ENCODE measurements at regions not wholly inside any gene's neighbourhood (a gene's known extent, or its start where the extent isn't known, plus 50 kb on each side); places are given as distances from the start of the nearest gene placed in this dataset.

- Histone ChIP-seq H3K4ac (ENCODE audit: low read depth, low read length) (no peak overlapping the region), H2BK120ac (ENCODE audit: low read depth, low read length) (no peak overlapping the region), H3K4me1 (ENCODE audit: control insufficient read depth, insufficient read depth, low read length) (no peaks in the 10 kb centered on the region), H3K56ac (ENCODE audit: extremely low read depth, insufficient read depth, low read length) (no peak overlapping the region), H4K5ac (ENCODE audit: low read depth, low read length) (no peak overlapping the region), H3K14ac (replicated peaks; ENCODE audit: low read depth, low read length) (no peak overlapping the region), H3K36me3 (ENCODE audit: control insufficient read depth, insufficient read depth, low read length) (no peaks in the 10 kb centered on the region), H3K18ac (ENCODE audit: low read depth, low read length) (no peak overlapping the region), H4K91ac (ENCODE audit: insufficient read depth, low read depth, low read length) (no peak overlapping the region), H4K20me1 (ENCODE audit: insufficient read depth, low read length) (no peaks in the 10 kb centered on the region), H3K4me2 (ENCODE audit: low read depth, low read length) (no peak overlapping the region), H3K23ac (ENCODE audit: low read depth, low read length) (no peak overlapping the region), H2BK15ac (ENCODE audit: low read depth, low read length) (no peak overlapping the region), H3K27ac (ENCODE audit: insufficient read depth, low read length) (no peak overlapping the region), H2AK5ac (ENCODE audit: low read depth, low read length) (no peak overlapping the region), H2AK9ac (replicated peaks; ENCODE audit: low read depth, low read length, poor library complexity) (no peak overlapping the region), H3K9me3 (ENCODE audit: control insufficient read depth, insufficient read depth, low read length) (no peaks in the 10 kb centered on the region), H3K79me1 (ENCODE audit: low read depth in 1 of 2, low read length in 2 of 2) (no peaks in the 10 kb centered on the region), H3K4me3 (ENCODE audit: insufficient read depth, low read depth, low read length) (no peak overlapping the region), H3K9ac (ENCODE audit: low read depth, low read length) (no peak overlapping the region), H2BK5ac (ENCODE audit: low read depth, low read length, poor library complexity, severe bottlenecking) (no peak overlapping the region), H4K8ac (ENCODE audit: low read depth in 2 of 2, low read length in 2 of 2) (no peak overlapping the region), H3K27me3 (ENCODE audit: control insufficient read depth, insufficient read depth, low read length) (peaks cover 14% of the 10 kb centered on the region), H3K9me1 (ENCODE audit: insufficient read depth, low read length) (no peaks in the 10 kb centered on the region), H2AFZ (replicated peaks; ENCODE audit: low read length, poor library complexity) (no peak overlapping the region), H2BK20ac (ENCODE audit: low read depth, low read length) (no peak overlapping the region)
- ATAC-seq (ENCODE audit: low read depth) (no peak), DNase-seq (no peak)
- WGBS, 2 experiments (ENCODE audit: extremely low coverage in 2 of 2, insufficient read length in 1 of 2) = 30% methylated on average over 2 of the region's 8 CpGs; no CpG with 5 or more reads in 1 of the 2 experiments
- POLR2A ChIA-PET (ENCODE audit: unreplicated experiment) = no interaction called here
- no TSS peak for BruUV-seq (replicated peaks)
- in situ Hi-C loops (cut with MboI; ENCODE audit: low sequenced_read_pairs) = no loop called here
- dilution Hi-C loops (cut with HindIII; ENCODE audit: low sequenced_read_pairs, unreplicated experiment) = no loop called here
- CTCF ChIA-PET = no interaction called here
- TF ChIP-seq USF2 (IDR thresholded peaks at IDR 0.05; ENCODE audit: low read depth, low read length) = no peak
- no peak for TF ChIP-seq POLR2A (IDR thresholded peaks at IDR 0.05; ENCODE audit: low read depth, low read length)
- intact Hi-C loops (cut with micrococcal nuclease) = no loop called here
Measured at GRCh38 chr11:119906376-119906775, 177.4 kb upstream of the NECTIN1 start.

Data from IMR-90 (cell line).